ENCODE measurements at regions not wholly inside any gene's neighbourhood (a gene's known extent, or its start where the extent isn't known, plus 50 kb on each side); places are given as distances from the start of the nearest gene placed in this dataset.

DNA sequence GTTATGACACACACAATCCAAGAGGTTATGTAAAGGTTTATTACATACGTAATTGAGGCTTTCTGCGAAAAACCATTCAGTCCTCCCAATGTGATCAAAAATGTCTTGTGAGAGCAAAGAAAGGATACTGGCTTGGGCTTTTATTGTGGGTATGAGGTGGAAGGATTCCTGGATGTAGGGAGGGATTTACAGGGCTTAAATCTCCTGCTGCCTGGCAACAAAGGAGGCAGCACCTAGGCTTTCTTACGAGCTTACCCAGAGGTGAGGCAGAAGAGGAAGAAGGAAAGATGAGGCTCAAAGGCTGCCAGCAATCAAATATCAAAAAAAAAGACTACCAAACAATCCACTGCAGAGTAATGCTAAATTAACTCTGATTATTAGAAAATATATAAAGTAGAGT lies 1149.5 kb upstream of the POT1 start:
- Histone ChIP-seq H3K9me3 (ENCODE audit: control insufficient read depth, low read depth, low read length) (no peaks in the 10 kb centered on the region), H3K79me2 (ENCODE audit: control insufficient read depth, insufficient read depth, low read length) (no peaks in the 10 kb centered on the region)
- FAIRE-seq = no peak

DNA sequence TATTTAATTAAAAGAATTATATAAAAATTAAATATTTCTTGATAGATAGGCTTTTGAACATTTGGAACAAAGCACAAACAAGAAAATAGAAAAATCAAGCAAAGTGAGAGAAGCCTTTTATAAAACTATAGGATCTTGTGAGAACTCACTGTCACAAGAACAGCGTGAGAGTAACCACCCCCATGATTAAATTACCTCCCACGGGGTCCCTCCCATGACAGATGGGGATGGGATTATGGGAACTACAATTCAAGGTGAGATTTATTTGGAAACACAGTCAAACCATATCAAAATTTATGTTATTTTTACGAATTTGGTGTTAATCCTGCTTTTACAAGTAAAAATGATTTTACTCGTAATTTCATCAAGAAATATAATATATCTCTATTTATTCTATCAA lies 1136.1 kb upstream of the POT1 start:
- dilution Hi-C loops (cut with MboI; ENCODE audit: extremely low pct_ligation_motif_present, low sequenced_read_pairs) = no loop called here
- FAIRE-seq = no peak
- no peak overlapping the region for H3K27ac ChIP-seq (ENCODE audit: control insufficient read depth, insufficient read depth, low read length)

More for the DNA sequence above, 1149.5 kb upstream of the POT1 start:
- Histone ChIP-seq H3K36me3 (ENCODE audit: control insufficient read depth in 2 of 2, extremely low read depth in 1 of 2, insufficient read depth in 2 of 2, low read length in 2 of 2) (no peaks in the 10 kb centered on the region), H4K20me1 (ENCODE audit: control insufficient read depth, extremely low read depth, insufficient read depth, low read length) (no peaks in the 10 kb centered on the region), H2AFZ (ENCODE audit: control insufficient read depth, low read length) (no peak overlapping the region), H3K27ac (ENCODE audit: control insufficient read depth, insufficient read depth, low read length) (no peak overlapping the region), H3K27me3 (ENCODE audit: control insufficient read depth, extremely low read depth, insufficient read depth, low read length) (no peaks in the 10 kb centered on the region), H3K4me3 (ENCODE audit: control insufficient read depth in 2 of 3, extremely low read depth in 1 of 3, insufficient read depth in 2 of 3, low read depth in 1 of 3, low read length in 3 of 3) (no peak overlapping the region), H3K4me2 (ENCODE audit: control insufficient read depth, extremely low read depth, insufficient read depth, low read depth, low read length) (no peak overlapping the region), H3K4me1 (ENCODE audit: control insufficient read depth, extremely low read depth, insufficient read depth, low read length) (no peaks in the 10 kb centered on the region), H3K9ac (ENCODE audit: control insufficient read depth, extremely low read depth, insufficient read depth, low read length) (no peak overlapping the region), H3K9me1 (ENCODE audit: control insufficient read depth, extremely low read depth, insufficient read depth, low read length) (no peaks in the 10 kb centered on the region)
- DNase-seq (ENCODE audit: low read depth, low spot score) = no peak
- no peak for TF ChIP-seq EZH2 (IDR thresholded peaks at IDR 0.05; ENCODE audit: low read length)
- TF ChIP-seq, protein P1, sequence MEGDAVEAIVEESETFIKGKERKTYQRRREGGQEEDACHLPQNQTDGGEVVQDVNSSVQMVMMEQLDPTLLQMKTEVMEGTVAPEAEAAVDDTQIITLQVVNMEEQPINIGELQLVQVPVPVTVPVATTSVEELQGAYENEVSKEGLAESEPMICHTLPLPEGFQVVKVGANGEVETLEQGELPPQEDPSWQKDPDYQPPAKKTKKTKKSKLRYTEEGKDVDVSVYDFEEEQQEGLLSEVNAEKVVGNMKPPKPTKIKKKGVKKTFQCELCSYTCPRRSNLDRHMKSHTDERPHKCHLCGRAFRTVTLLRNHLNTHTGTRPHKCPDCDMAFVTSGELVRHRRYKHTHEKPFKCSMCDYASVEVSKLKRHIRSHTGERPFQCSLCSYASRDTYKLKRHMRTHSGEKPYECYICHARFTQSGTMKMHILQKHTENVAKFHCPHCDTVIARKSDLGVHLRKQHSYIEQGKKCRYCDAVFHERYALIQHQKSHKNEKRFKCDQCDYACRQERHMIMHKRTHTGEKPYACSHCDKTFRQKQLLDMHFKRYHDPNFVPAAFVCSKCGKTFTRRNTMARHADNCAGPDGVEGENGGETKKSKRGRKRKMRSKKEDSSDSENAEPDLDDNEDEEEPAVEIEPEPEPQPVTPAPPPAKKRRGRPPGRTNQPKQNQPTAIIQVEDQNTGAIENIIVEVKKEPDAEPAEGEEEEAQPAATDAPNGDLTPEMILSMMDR (optimal IDR thresholded peaks at IDR 0.05 in 1 of 3, IDR thresholded peaks at IDR 0.05 in 1 of 3, conservative IDR thresholded peaks at IDR 0.05 in 1 of 3; ENCODE audit: extremely low read depth in 1 of 3, insufficient read depth in 2 of 3, low read length in 3 of 3) = no peak
- dilution Hi-C loops (cut with MboI; ENCODE audit: extremely low pct_ligation_motif_present, low sequenced_read_pairs) = no loop called here

More for the DNA sequence above, 1136.1 kb upstream of the POT1 start:
- Histone ChIP-seq H2AFZ (ENCODE audit: control insufficient read depth, low read length) (no peak overlapping the region), H3K36me3 (ENCODE audit: control insufficient read depth in 2 of 2, extremely low read depth in 1 of 2, insufficient read depth in 2 of 2, low read length in 2 of 2) (no peaks in the 10 kb centered on the region), H3K9me3 (ENCODE audit: control insufficient read depth, low read depth, low read length) (no peaks in the 10 kb centered on the region), H3K9ac (ENCODE audit: control insufficient read depth, extremely low read depth, insufficient read depth, low read length) (no peak overlapping the region), H3K9me1 (ENCODE audit: control insufficient read depth, extremely low read depth, insufficient read depth, low read length) (no peaks in the 10 kb centered on the region), H3K79me2 (ENCODE audit: control insufficient read depth, insufficient read depth, low read length) (no peaks in the 10 kb centered on the region), H3K4me1 (ENCODE audit: control insufficient read depth, extremely low read depth, insufficient read depth, low read length) (no peaks in the 10 kb centered on the region), H3K4me2 (ENCODE audit: control insufficient read depth, extremely low read depth, insufficient read depth, low read depth, low read length) (no peak overlapping the region), H4K20me1 (ENCODE audit: control insufficient read depth, extremely low read depth, insufficient read depth, low read length) (no peaks in the 10 kb centered on the region), H3K4me3 (ENCODE audit: control insufficient read depth in 2 of 3, extremely low read depth in 1 of 3, insufficient read depth in 2 of 3, low read depth in 1 of 3, low read length in 3 of 3) (no peak overlapping the region), H3K27me3 (ENCODE audit: control insufficient read depth, extremely low read depth, insufficient read depth, low read length) (no peaks in the 10 kb centered on the region)
- TF ChIP-seq, protein P1 (optimal IDR thresholded peaks at IDR 0.05 in 1 of 3, IDR thresholded peaks at IDR 0.05 in 1 of 3, conservative IDR thresholded peaks at IDR 0.05 in 1 of 3; ENCODE audit: extremely low read depth in 1 of 3, insufficient read depth in 2 of 3, low read length in 3 of 3) = no peak
- no peak for TF ChIP-seq EZH2 (IDR thresholded peaks at IDR 0.05; ENCODE audit: low read length)
- DNase-seq (ENCODE audit: low read depth, low spot score) = no peak

Data from keratinocyte (primary cell).